ENCODE measurements at regions not wholly inside any gene's neighbourhood (a gene's known extent, or its start where the extent isn't known, plus 50 kb on each side); places are given as distances from the start of the nearest gene placed in this dataset.

GRCh38 chr13:33931397-33932311 is 113.7 kb downstream of the RFC3 start:
- 85 to 92% (median 89%) methylated on average over 5 of the region's 5 CpGs for WGBS, 5 donors
- H3K27me3 ChIP-seq (replicated peaks in 1 of 7): no peaks in the 10 kb centered on the region
- no peaks in the 10 kb centered on the region for H3K36me3 ChIP-seq
- H3K9me3 ChIP-seq: no peaks in the 10 kb centered on the region
- no peaks in the 10 kb centered on the region for H3K4me1 ChIP-seq
- no peak for DNase-seq
- H3K4me3 ChIP-seq: no peak overlapping the region
- TF ChIP-seq POLR2AphosphoS5 (IDR thresholded peaks at IDR 0.05) (no peak), CTCF (IDR thresholded peaks at IDR 0.05 in 8 of 11, conservative IDR thresholded peaks at IDR 0.05 in 3 of 11) (peak in 5 of 11 experiments; percentile 39 to 49 (median 46)), POLR2A (IDR thresholded peaks at IDR 0.05) (no peak)
- intact Hi-C loops (cut with DNase I; ENCODE audit: low total_unique reads): loop anchor here (10.0 kb wide), 1 partner anchor 1223 kb away; no protein-coding TSS in a partner anchor
- H3K27ac ChIP-seq: no peak overlapping the region

GRCh38 chr13:33932769-33933406 is 114.9 kb downstream of the RFC3 start:
- Histone ChIP-seq H3K4me3 (no peak overlapping the region), H3K27me3 (replicated peaks in 1 of 7) (no peaks in the 10 kb centered on the region), H3K27ac (no peak overlapping the region), H3K9me3 (no peaks in the 10 kb centered on the region), H3K4me1 (no peaks in the 10 kb centered on the region), H3K36me3 (no peaks in the 10 kb centered on the region)
- DNase-seq: no peak
- WGBS, 5 donors: 83 to 92% (median 87%) methylated on average over 3 of the region's 3 CpGs
- TF ChIP-seq POLR2A (IDR thresholded peaks at IDR 0.05) (no peak), POLR2AphosphoS5 (IDR thresholded peaks at IDR 0.05) (no peak), CTCF (IDR thresholded peaks at IDR 0.05 in 8 of 11, conservative IDR thresholded peaks at IDR 0.05 in 3 of 11) (no peak)
- intact Hi-C loops (cut with DNase I; ENCODE audit: low total_unique reads): loop anchor here (10.0 kb wide), 1 partner anchor 1222 kb away; no protein-coding TSS in a partner anchor

- Histone ChIP-seq H3K9me3 (no peaks in the 10 kb centered on the region), H3K4me1 (no peaks in the 10 kb centered on the region), H3K4me3 (no peak overlapping the region), H3K27ac (no peak overlapping the region), H3K27me3 (replicated peaks in 1 of 7) (no peaks in the 10 kb centered on the region), H3K36me3 (no peaks in the 10 kb centered on the region)
- WGBS, 5 donors: 75 to 92% (median 89%) methylated on average over 3 of the region's 3 CpGs
- DNase-seq: no peak
- intact Hi-C loops (cut with DNase I; ENCODE audit: low total_unique reads): loop anchor here (10.0 kb wide), 1 partner anchor 1221 kb away; no protein-coding TSS in a partner anchor
- TF ChIP-seq POLR2AphosphoS5 (IDR thresholded peaks at IDR 0.05): no peak
- no peak for TF ChIP-seq POLR2A (IDR thresholded peaks at IDR 0.05)
- TF ChIP-seq CTCF (IDR thresholded peaks at IDR 0.05 in 8 of 11, conservative IDR thresholded peaks at IDR 0.05 in 3 of 11): no peak
These were observed 115.9 kb downstream of the RFC3 start for GRCh38 chr13:33933810-33934209.

GRCh38 chr13:33934343-33934742 is 116.4 kb downstream of the RFC3 start:
- 73 to 85% (median 75%) methylated on average over 2 of the region's 2 CpGs for WGBS, 5 donors
- Histone ChIP-seq H3K27ac (peak overlapping the region in 5 of 8 donors; percentile 37 to 49 (median 41)), H3K4me3 (no peak overlapping the region), H3K4me1 (no peaks in the 10 kb centered on the region), H3K9me3 (no peaks in the 10 kb centered on the region), H3K27me3 (replicated peaks in 1 of 7) (no peaks in the 10 kb centered on the region), H3K36me3 (no peaks in the 10 kb centered on the region)
- intact Hi-C loops (cut with DNase I; ENCODE audit: low total_unique reads): loop anchor here (10.0 kb wide), 1 partner anchor 1220 kb away; no protein-coding TSS in a partner anchor
- no peak for TF ChIP-seq CTCF (IDR thresholded peaks at IDR 0.05 in 8 of 11, conservative IDR thresholded peaks at IDR 0.05 in 3 of 11)
- TF ChIP-seq POLR2A (IDR thresholded peaks at IDR 0.05): no peak
- no peak for TF ChIP-seq POLR2AphosphoS5 (IDR thresholded peaks at IDR 0.05)
- no peak for DNase-seq

Data from spleen (tissue), 11 donors.